ENCODE measurements at regions not wholly inside any gene's neighbourhood (a gene's known extent, or its start where the extent isn't known, plus 50 kb on each side); places are given as distances from the start of the nearest gene placed in this dataset.

- no peak overlapping the region for H3K4me3 ChIP-seq (replicated peaks; ENCODE audit: insufficient read depth, low read length)
- TF ChIP-seq POLR2AphosphoS5 (IDR thresholded peaks at IDR 0.05; ENCODE audit: low read depth) (no peak), SPI1 (IDR thresholded peaks at IDR 0.05; ENCODE audit: borderline replicate concordance, low read depth) (no peak), GABPA (IDR thresholded peaks at IDR 0.05; ENCODE audit: low read depth) (no peak), CTCF (IDR thresholded peaks at IDR 0.05; ENCODE audit: insufficient read depth, low read length) (no peak)
- TF ChIP-seq, protein P1, sequence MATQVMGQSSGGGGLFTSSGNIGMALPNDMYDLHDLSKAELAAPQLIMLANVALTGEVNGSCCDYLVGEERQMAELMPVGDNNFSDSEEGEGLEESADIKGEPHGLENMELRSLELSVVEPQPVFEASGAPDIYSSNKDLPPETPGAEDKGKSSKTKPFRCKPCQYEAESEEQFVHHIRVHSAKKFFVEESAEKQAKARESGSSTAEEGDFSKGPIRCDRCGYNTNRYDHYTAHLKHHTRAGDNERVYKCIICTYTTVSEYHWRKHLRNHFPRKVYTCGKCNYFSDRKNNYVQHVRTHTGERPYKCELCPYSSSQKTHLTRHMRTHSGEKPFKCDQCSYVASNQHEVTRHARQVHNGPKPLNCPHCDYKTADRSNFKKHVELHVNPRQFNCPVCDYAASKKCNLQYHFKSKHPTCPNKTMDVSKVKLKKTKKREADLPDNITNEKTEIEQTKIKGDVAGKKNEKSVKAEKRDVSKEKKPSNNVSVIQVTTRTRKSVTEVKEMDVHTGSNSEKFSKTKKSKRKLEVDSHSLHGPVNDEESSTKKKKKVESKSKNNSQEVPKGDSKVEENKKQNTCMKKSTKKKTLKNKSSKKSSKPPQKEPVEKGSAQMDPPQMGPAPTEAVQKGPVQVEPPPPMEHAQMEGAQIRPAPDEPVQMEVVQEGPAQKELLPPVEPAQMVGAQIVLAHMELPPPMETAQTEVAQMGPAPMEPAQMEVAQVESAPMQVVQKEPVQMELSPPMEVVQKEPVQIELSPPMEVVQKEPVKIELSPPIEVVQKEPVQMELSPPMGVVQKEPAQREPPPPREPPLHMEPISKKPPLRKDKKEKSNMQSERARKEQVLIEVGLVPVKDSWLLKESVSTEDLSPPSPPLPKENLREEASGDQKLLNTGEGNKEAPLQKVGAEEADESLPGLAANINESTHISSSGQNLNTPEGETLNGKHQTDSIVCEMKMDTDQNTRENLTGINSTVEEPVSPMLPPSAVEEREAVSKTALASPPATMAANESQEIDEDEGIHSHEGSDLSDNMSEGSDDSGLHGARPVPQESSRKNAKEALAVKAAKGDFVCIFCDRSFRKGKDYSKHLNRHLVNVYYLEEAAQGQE (IDR thresholded peaks at IDR 0.05; ENCODE audit: insufficient replicate concordance, low read depth), result no peak
- no peaks in the 10 kb centered on the region for H3K27me3 ChIP-seq (ENCODE audit: insufficient read depth, poor library complexity, severe bottlenecking)
- DNase-seq (ENCODE audit: low read depth in 1 of 2, low spot score in 1 of 2), result no peak
- no peak overlapping the region for H3K27ac ChIP-seq (replicated peaks)
Observed at GRCh38 chr13:90793261-90793820, 554.1 kb upstream of the MIR17HG start.

DNA sequence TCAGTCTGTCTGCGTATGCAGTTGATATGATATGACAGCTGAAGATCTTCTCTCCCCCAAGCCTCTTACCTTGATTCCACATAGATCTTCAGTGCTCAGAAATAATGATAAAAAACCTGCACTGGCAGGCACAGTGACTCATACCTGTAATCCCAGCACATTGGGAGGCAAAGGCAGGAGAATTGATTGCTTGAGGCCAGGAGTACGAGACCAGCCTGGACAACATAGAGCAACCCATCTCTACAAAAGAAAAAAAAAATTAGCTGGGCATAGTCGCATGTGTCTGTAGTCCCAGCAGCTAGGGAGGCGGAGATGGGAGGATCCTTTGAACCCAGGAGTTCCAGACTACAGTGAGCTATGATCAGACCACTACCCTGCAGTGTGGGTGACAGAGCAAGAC, 551.0 kb upstream of the MIR17HG start:
- H3K27ac ChIP-seq (replicated peaks), result no peak overlapping the region
- TF ChIP-seq CTCF (IDR thresholded peaks at IDR 0.05; ENCODE audit: insufficient read depth, low read length) (no peak), GABPA (IDR thresholded peaks at IDR 0.05; ENCODE audit: low read depth) (no peak), SPI1 (IDR thresholded peaks at IDR 0.05; ENCODE audit: borderline replicate concordance, low read depth) (no peak), POLR2AphosphoS5 (IDR thresholded peaks at IDR 0.05; ENCODE audit: low read depth) (no peak)
- TF ChIP-seq, protein P1 (IDR thresholded peaks at IDR 0.05; ENCODE audit: insufficient replicate concordance, low read depth), result no peak
- H3K4me3 ChIP-seq (replicated peaks; ENCODE audit: insufficient read depth, low read length), result no peak overlapping the region
- H3K27me3 ChIP-seq (ENCODE audit: insufficient read depth, poor library complexity, severe bottlenecking), result no peaks in the 10 kb centered on the region
- DNase-seq (ENCODE audit: low read depth in 1 of 2, low spot score in 1 of 2), result no peak

GRCh38 chr13:90797335-90797734, 550.2 kb upstream of the MIR17HG start:
- no peak overlapping the region for H3K4me3 ChIP-seq (replicated peaks; ENCODE audit: insufficient read depth, low read length)
- H3K27me3 ChIP-seq (ENCODE audit: insufficient read depth, poor library complexity, severe bottlenecking), result no peaks in the 10 kb centered on the region
- TF ChIP-seq, protein P1 (IDR thresholded peaks at IDR 0.05; ENCODE audit: insufficient replicate concordance, low read depth), result no peak
- H3K27ac ChIP-seq (replicated peaks), result no peak overlapping the region
- DNase-seq (ENCODE audit: low read depth in 1 of 2, low spot score in 1 of 2), result no peak
